ENCODE measurements at regions not wholly inside any gene's neighbourhood (a gene's known extent, or its start where the extent isn't known, plus 50 kb on each side); places are given as distances from the start of the nearest gene placed in this dataset.

- TF ChIP-seq NFRKB (IDR thresholded peaks at IDR 0.05) (no peak), FOXM1 (IDR thresholded peaks at IDR 0.05; ENCODE audit: borderline replicate concordance) (no peak), L3MBTL2 (conservative IDR thresholded peaks at IDR 0.05) (no peak), SUZ12 (IDR thresholded peaks at IDR 0.05) (no peak)
Measured at GRCh38 chr6:153976921-153977693, 61.9 kb upstream of the OPRM1 start.

All from HEK293T (cell line).